Calu3 (cell line): ENCODE measurements at regions not wholly inside any gene's neighbourhood (a gene's known extent, or its start where the extent isn't known, plus 50 kb on each side); places are given as distances from the start of the nearest gene placed in this dataset.

Experiments
- BruUV-seq: library from RNA; stranded (reverse); fragments of 400-500 nt; replicated peaks from 2 replicates; lab custom pipeline; 2021; lab: Mats Ljungman, UMichigan
- CTCF ChIA-PET: fragments of 300-600 bp; sonication (Branson Sonifier 250); formaldehyde crosslinking; loops from one replicate; lab custom pipeline; 2022; ENCODE audit warnings: antibody characterized with exemption; lab: Charles Lee
- DNase-seq: peaks from one replicate; pipeline ENCODE4 v3.0.0; 2022
- H3K27ac Mint-ChIP-seq: one replicate; pipeline ENCODE4 v1.8.0; 2022; ENCODE audit warnings: mixed read lengths; ENCODE audit not compliant: unreplicated experiment
- H3K27me3 Mint-ChIP-seq: one replicate; pipeline ENCODE4 v1.8.0; 2022; ENCODE audit warnings: mixed read lengths; ENCODE audit not compliant: unreplicated experiment
- H3K36me3 Mint-ChIP-seq: one replicate; pipeline ENCODE4 v1.8.0; 2022; ENCODE audit warnings: mild to moderate bottlenecking, moderate library complexity, mixed read lengths; ENCODE audit not compliant: insufficient read depth, unreplicated experiment
- H3K4me1 Mint-ChIP-seq: one replicate; pipeline ENCODE4 v1.8.0; 2022; ENCODE audit warnings: mild to moderate bottlenecking, low read depth, mixed read lengths; ENCODE audit not compliant: unreplicated experiment
- H3K4me3 Mint-ChIP-seq: one replicate; pipeline ENCODE4 v1.8.0; 2022; ENCODE audit warnings: mild to moderate bottlenecking, low read depth, moderate library complexity, mixed read lengths; ENCODE audit not compliant: unreplicated experiment
- H3K9me3 Mint-ChIP-seq: one replicate; pipeline ENCODE4 v1.8.0; 2022; ENCODE audit warnings: low read depth, mixed read lengths; ENCODE audit not compliant: unreplicated experiment
- intact Hi-C: fragments of 100-400 bp; cut with micrococcal nuclease; formaldehyde crosslinking; loops from one replicate; pipeline ENCODE4 v1.10.0; 2022; ENCODE audit not compliant: unreplicated experiment
- TF ChIP-seq, protein P1 (sequence below): fragments of 200-600 bp; IDR thresholded peaks from one replicate; pipeline ENCODE4 v1.8.0; 2022; ENCODE audit warnings: antibody characterized with exemption; ENCODE audit not compliant: unreplicated experiment

DNA sequence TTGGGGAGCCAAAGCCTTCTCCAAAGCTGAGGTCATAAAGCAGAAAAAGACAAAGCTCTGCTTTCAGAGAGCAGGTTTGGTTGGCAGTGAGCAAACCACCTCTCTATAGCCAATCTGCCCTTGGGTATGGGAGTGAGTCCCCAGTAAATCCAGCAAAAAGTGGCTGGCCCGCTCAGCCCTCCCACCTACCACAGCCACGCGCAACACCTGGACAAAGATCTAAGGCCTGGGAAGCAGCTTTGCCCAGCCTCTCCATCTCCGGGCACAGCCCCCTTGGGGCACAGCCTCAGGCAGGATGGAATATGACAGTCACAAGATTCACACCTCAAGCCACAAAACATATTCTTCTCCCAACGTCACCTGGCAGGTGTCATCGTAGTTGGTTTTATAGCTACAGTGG is 211.7 kb upstream of the EEA1 start:
- BruUV-seq = no TSS peak
- CTCF ChIA-PET = interaction anchor here (1.6 kb wide), 1 partner anchor 22 kb away, joined by 6 read pairs; no protein-coding TSS in a partner anchor

DNA sequence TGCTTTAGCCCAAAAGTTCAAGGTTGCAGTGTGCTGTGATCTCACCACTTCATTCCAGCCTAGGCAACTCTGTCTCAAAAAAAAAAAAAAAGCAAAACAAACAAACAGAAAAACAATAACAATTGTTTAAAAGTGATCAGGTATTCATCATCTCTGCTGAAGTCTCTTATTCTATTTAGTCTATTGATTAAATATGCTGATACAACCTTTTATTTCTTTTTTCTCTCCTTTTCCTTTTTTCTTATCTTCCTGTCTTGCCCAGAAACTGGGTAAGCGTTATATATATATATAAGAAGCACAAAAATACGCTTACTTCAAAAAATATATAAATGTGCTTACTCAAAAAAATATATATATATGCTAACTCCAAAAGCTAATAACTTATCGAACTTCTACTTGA is 213.8 kb upstream of the EEA1 start:
- TF ChIP-seq, protein P1, sequence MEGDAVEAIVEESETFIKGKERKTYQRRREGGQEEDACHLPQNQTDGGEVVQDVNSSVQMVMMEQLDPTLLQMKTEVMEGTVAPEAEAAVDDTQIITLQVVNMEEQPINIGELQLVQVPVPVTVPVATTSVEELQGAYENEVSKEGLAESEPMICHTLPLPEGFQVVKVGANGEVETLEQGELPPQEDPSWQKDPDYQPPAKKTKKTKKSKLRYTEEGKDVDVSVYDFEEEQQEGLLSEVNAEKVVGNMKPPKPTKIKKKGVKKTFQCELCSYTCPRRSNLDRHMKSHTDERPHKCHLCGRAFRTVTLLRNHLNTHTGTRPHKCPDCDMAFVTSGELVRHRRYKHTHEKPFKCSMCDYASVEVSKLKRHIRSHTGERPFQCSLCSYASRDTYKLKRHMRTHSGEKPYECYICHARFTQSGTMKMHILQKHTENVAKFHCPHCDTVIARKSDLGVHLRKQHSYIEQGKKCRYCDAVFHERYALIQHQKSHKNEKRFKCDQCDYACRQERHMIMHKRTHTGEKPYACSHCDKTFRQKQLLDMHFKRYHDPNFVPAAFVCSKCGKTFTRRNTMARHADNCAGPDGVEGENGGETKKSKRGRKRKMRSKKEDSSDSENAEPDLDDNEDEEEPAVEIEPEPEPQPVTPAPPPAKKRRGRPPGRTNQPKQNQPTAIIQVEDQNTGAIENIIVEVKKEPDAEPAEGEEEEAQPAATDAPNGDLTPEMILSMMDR = no peak
- Mint-ChIP-seq H3K4me1 (peaks cover 23% of the 10 kb centered on the region), H3K4me3 (no peak overlapping the region), H3K36me3 (no peaks in the 10 kb centered on the region), H3K9me3 (no peaks in the 10 kb centered on the region), H3K27me3 (no peaks in the 10 kb centered on the region), H3K27ac (no peak overlapping the region)
- CTCF ChIA-PET = interaction anchor here (0.6 kb wide), 1 partner anchor 10 kb away, joined by 8 read pairs; no protein-coding TSS in a partner anchor
- no peak for DNase-seq
- BruUV-seq = no TSS peak
- intact Hi-C loops = no loop called here

More for the DNA sequence above, 211.7 kb upstream of the EEA1 start:
- TF ChIP-seq, protein P1 = no peak
- intact Hi-C loops = no loop called here
- H3K4me3 Mint-ChIP-seq = no peak overlapping the region
- no peak overlapping the region for H3K27ac Mint-ChIP-seq
- no peak for DNase-seq
- no peaks in the 10 kb centered on the region for H3K9me3 Mint-ChIP-seq
- no peaks in the 10 kb centered on the region for H3K36me3 Mint-ChIP-seq
- no peaks in the 10 kb centered on the region for H3K27me3 Mint-ChIP-seq
- H3K4me1 Mint-ChIP-seq = peaks cover 34% of the 10 kb centered on the region

DNA sequence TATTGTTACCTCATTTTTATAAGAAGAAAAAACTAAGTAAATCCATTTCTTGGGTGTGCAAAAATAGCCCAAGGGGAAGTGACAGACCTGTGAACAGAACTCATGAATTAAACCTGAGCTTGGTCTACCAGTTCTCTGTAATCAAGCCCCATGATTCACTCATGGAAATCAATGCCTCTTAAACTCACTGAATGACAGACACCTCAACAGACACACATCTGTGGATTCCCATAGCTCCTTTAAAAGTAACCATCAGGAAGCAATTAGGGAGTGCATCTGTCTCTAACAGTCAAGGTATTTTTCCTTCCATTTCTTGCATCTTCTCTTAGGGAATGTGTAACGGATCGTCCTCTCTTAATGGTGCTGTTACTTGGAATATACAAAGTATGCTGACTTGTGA is 215.0 kb upstream of the EEA1 start:
- BruUV-seq = no TSS peak
- Mint-ChIP-seq H3K4me1 (peaks cover 12% of the 10 kb centered on the region), H3K36me3 (no peaks in the 10 kb centered on the region), H3K27me3 (no peaks in the 10 kb centered on the region), H3K9me3 (no peaks in the 10 kb centered on the region), H3K4me3 (no peak overlapping the region), H3K27ac (no peak overlapping the region)
- no peak for DNase-seq
- TF ChIP-seq, protein P1 = no peak
- intact Hi-C loops = no loop called here
- CTCF ChIA-PET = interaction anchor here (0.9 to 1.0 kb wide), 2 partner anchors 9 to 22 kb away, joined by 3 read pairs; no protein-coding TSS in a partner anchor

DNA sequence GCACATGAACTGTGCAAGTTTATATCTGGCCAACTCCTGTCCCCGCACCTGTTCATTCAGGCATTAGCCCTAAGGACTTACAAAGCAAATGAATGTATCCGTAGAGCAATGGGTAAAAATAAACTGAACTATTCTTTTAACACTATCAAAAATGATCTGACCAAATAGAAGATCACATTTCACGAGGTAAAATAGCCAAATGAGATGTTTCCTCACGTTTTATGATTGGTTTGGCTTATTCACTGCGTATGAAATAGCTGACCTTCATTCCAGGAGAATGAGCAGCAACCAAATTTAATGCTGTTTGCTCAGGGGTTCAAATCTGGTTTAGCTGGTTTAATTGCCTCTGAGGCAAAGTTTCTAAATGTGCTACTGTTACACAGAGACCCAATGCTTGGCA is 216.0 kb upstream of the EEA1 start:
- DNase-seq = peak; percentile 35
- intact Hi-C loops = loop anchor here (5.0 kb wide), 3 partner anchors 52 to 237 kb away; no protein-coding TSS in a partner anchor
- Mint-ChIP-seq H3K27ac (no peak overlapping the region), H3K9me3 (no peaks in the 10 kb centered on the region), H3K36me3 (no peaks in the 10 kb centered on the region), H3K4me3 (no peak overlapping the region), H3K4me1 (peaks cover 8% of the 10 kb centered on the region), H3K27me3 (no peaks in the 10 kb centered on the region)
- no TSS peak for BruUV-seq
- CTCF ChIA-PET = no interaction called here
- TF ChIP-seq, protein P1 = no peak
